ENCODE measurements at regions not wholly inside any gene's neighbourhood (a gene's known extent, or its start where the extent isn't known, plus 50 kb on each side); places are given as distances from the start of the nearest gene placed in this dataset.

- POLR2A ChIA-PET = interaction anchor here (0.6 kb wide), 1 partner anchor 339 kb away, joined by 3 read pairs; the partner anchor contains the start of gene DKK1
- H3K4me3 ChIP-seq (ENCODE audit: low read depth, low read length) = no peak overlapping the region
- no peak for DNase-seq (ENCODE audit: low read depth, low spot score)
- no peak for TF ChIP-seq CTCF (IDR thresholded peaks at IDR 0.05; ENCODE audit: insufficient read depth, low read length, missing control alignments)
- CTCF ChIA-PET = interaction anchor here (0.5 kb wide), 1 partner anchor 53 kb away, joined by 3 read pairs; no protein-coding TSS in a partner anchor
These were observed 119.9 kb downstream of the MBL2 start for GRCh38 chr10:52652431-52653262.

- CTCF ChIA-PET = interaction anchor here (0.5 to 1.7 kb wide), 4 partner anchors 9 to 93 kb away, joined by 3 to 13 read pairs (median 4); no protein-coding TSS in a partner anchor
These were observed 119.2 kb downstream of the MBL2 start for GRCh38 chr10:52653263-52653909.

GRCh38 chr10:52654201-52654600, 118.4 kb downstream of the MBL2 start:
- TF ChIP-seq CTCF (IDR thresholded peaks at IDR 0.05; ENCODE audit: insufficient read depth, low read length, missing control alignments) = no peak
- no peak for DNase-seq (ENCODE audit: low read depth, low spot score)
- POLR2A ChIA-PET = no interaction called here
- H3K4me3 ChIP-seq (ENCODE audit: low read depth, low read length) = no peak overlapping the region
- CTCF ChIA-PET = interaction anchor here (1.0 to 1.7 kb wide), 4 partner anchors 8 to 92 kb away, joined by 3 to 13 read pairs (median 4); no protein-coding TSS in a partner anchor

More at GRCh38 chr10:52653263-52653909, 119.2 kb downstream of the MBL2 start:
- no peak for TF ChIP-seq CTCF (IDR thresholded peaks at IDR 0.05; ENCODE audit: insufficient read depth, low read length, missing control alignments)
- no peak overlapping the region for H3K4me3 ChIP-seq (ENCODE audit: low read depth, low read length)
- DNase-seq (ENCODE audit: low read depth, low spot score) = no peak
- POLR2A ChIA-PET = interaction anchor here (0.6 kb wide), 1 partner anchor 339 kb away, joined by 3 read pairs; the partner anchor contains the start of gene DKK1

- CTCF ChIA-PET = interaction anchor here (0.7 kb wide), 1 partner anchor 14 kb away, joined by 3 read pairs; no protein-coding TSS in a partner anchor
- POLR2A ChIA-PET = no interaction called here
- no peak overlapping the region for H3K4me3 ChIP-seq (ENCODE audit: low read depth, low read length)
- no peak for TF ChIP-seq CTCF (IDR thresholded peaks at IDR 0.05; ENCODE audit: insufficient read depth, low read length, missing control alignments)
- no peak for DNase-seq (ENCODE audit: low read depth, low spot score)
These were observed 114.5 kb downstream of the MBL2 start for GRCh38 chr10:52658112-52658511.

GRCh38 chr10:52659085-52659484, 113.5 kb downstream of the MBL2 start:
- no peak for TF ChIP-seq CTCF (IDR thresholded peaks at IDR 0.05; ENCODE audit: insufficient read depth, low read length, missing control alignments)
- ChIA-PET CTCF (interaction anchor here (1.2 kb wide), 1 partner anchor 14 kb away, joined by 3 read pairs; no protein-coding TSS in a partner anchor), POLR2A (no interaction called here)
- no peak for DNase-seq (ENCODE audit: low read depth, low spot score)
- no peak overlapping the region for H3K4me3 ChIP-seq (ENCODE audit: low read depth, low read length)

- POLR2A ChIA-PET = no interaction called here
- no peak for TF ChIP-seq CTCF (IDR thresholded peaks at IDR 0.05; ENCODE audit: insufficient read depth, low read length, missing control alignments)
- DNase-seq (ENCODE audit: low read depth, low spot score) = no peak
- H3K4me3 ChIP-seq (ENCODE audit: low read depth, low read length) = no peak overlapping the region
- CTCF ChIA-PET = no interaction called here
These were observed 110.3 kb downstream of the MBL2 start for GRCh38 chr10:52662256-52662655.
